IMR-90 (cell line): ENCODE measurements at regions not wholly inside any gene's neighbourhood (a gene's known extent, or its start where the extent isn't known, plus 50 kb on each side); places are given as distances from the start of the nearest gene placed in this dataset.

ENCODE experiments used
- ATAC-seq: fragments of 200-7000 bp; cut with Tn5 transposase; 2 replicates; pipeline ENCODE4 v1.9.1; 2020; ENCODE audit warnings: low read depth, mild to moderate bottlenecking, moderate library complexity
- BruUV-seq: library from RNA; stranded (reverse); fragments of 400-500 nt; replicated peaks from 2 replicates; lab custom pipeline; 2021; lab: Mats Ljungman, UMichigan
- CTCF ChIA-PET: fragments of 300-600 bp; formaldehyde crosslinking; extraction: SDS; loops from one replicate; lab custom pipeline; 2021; ENCODE audit warnings: antibody characterized with exemption; lab: Yijun Ruan, JAX
- POLR2A ChIA-PET: fragments of 300-600 bp; sonication (Branson Sonifier 250); formaldehyde crosslinking; loops from one replicate; lab custom pipeline; 2022; ENCODE audit warnings: antibody characterized with exemption; ENCODE audit not compliant: unreplicated experiment; lab: Charles Lee
- DNase-seq: peaks from one replicate; pipeline ENCODE4 v3.0.0; 2013
- H2AFZ ChIP-seq: replicated peaks from 2 replicates; pipeline ENCODE3; 2013; ENCODE audit warnings: low read length, mild to moderate bottlenecking; ENCODE audit not compliant: poor library complexity
- H2AK5ac ChIP-seq: 2 replicates; pipeline ENCODE4 v1.6.1; 2013; ENCODE audit warnings: low read depth, low read length, inconsistent platforms
- H2AK9ac ChIP-seq: replicated peaks from 2 replicates; pipeline ENCODE3; 2013; ENCODE audit warnings: mild to moderate bottlenecking, low read depth, low read length, moderate library complexity; ENCODE audit not compliant: poor library complexity
- H2BK120ac ChIP-seq: 2 replicates; pipeline ENCODE4 v1.6.1; 2013; ENCODE audit warnings: low read depth, low read length, inconsistent platforms
- H2BK15ac ChIP-seq: 3 replicates; pipeline ENCODE4 v1.6.1; 2013; ENCODE audit warnings: low read depth, low read length, inconsistent platforms
- H2BK20ac ChIP-seq: 2 replicates; pipeline ENCODE4 v1.6.1; 2013; ENCODE audit warnings: low read depth, mild to moderate bottlenecking, inconsistent platforms, low read length, moderate library complexity
- H2BK5ac ChIP-seq: 2 replicates; pipeline ENCODE4 v1.6.1; 2013; ENCODE audit warnings: mild to moderate bottlenecking, low read depth, low read length, inconsistent platforms; ENCODE audit not compliant: poor library complexity, severe bottlenecking
- H3K14ac ChIP-seq: replicated peaks from 2 replicates; pipeline ENCODE4 v1.6.1; 2013; ENCODE audit warnings: low read depth, low read length, inconsistent platforms
- H3K18ac ChIP-seq: 2 replicates; pipeline ENCODE4 v1.6.1; 2013; ENCODE audit warnings: low read depth, low read length, control low read depth
- H3K23ac ChIP-seq: 2 replicates; pipeline ENCODE4 v1.6.1; 2013; ENCODE audit warnings: low read depth, low read length, inconsistent platforms
- H3K27ac ChIP-seq: 2 replicates; pipeline ENCODE4 v1.5.1; 2013; ENCODE audit warnings: mild to moderate bottlenecking, control low read depth, low read length; ENCODE audit not compliant: insufficient read depth
- H3K27me3 ChIP-seq: 2 replicates; pipeline ENCODE4 v1.6.1; 2013; ENCODE audit warnings: low read length; ENCODE audit not compliant: control insufficient read depth, insufficient read depth
- H3K36me3 ChIP-seq: 2 replicates; pipeline ENCODE4 v1.6.1; 2013; ENCODE audit warnings: low read length, mixed read lengths; ENCODE audit not compliant: control insufficient read depth, insufficient read depth
- H3K4ac ChIP-seq: 2 replicates; pipeline ENCODE4 v1.6.1; 2013; ENCODE audit warnings: low read depth, low read length, inconsistent platforms
- H3K4me1 ChIP-seq: 2 replicates; pipeline ENCODE4 v1.6.1; 2013; ENCODE audit warnings: low read length, mixed read lengths; ENCODE audit not compliant: control insufficient read depth, insufficient read depth
- H3K4me2 ChIP-seq: 2 replicates; pipeline ENCODE4 v1.6.1; 2013; ENCODE audit warnings: low read depth, mild to moderate bottlenecking, control low read depth, low read length, moderate library complexity
- H3K4me3 ChIP-seq: 2 replicates; pipeline ENCODE4 v1.5.1; 2013; ENCODE audit warnings: low read depth, mild to moderate bottlenecking, control low read depth, low read length, moderate library complexity; ENCODE audit not compliant: insufficient read depth
- H3K56ac ChIP-seq: 2 replicates; pipeline ENCODE4 v1.6.1; 2013; ENCODE audit warnings: low read length, inconsistent platforms; ENCODE audit not compliant: insufficient read depth; ENCODE audit errors: extremely low read depth
- H3K79me1 ChIP-seq, 2 experiments: 2 replicates each; pipeline ENCODE4 v1.6.1; 2013; ENCODE audit warnings: low read length in 2 of 2, inconsistent platforms in 1 of 2, low read depth in 1 of 2
- H3K9ac ChIP-seq: 2 replicates; pipeline ENCODE4 v1.6.1; 2013; ENCODE audit warnings: low read depth, low read length, control low read depth
- H3K9me1 ChIP-seq: 2 replicates; pipeline ENCODE4 v1.6.1; 2013; ENCODE audit warnings: low read length, inconsistent platforms; ENCODE audit not compliant: insufficient read depth
- H3K9me3 ChIP-seq: 2 replicates; pipeline ENCODE4 v1.6.1; 2013; ENCODE audit warnings: low read length; ENCODE audit not compliant: control insufficient read depth, insufficient read depth
- H4K20me1 ChIP-seq: 2 replicates; pipeline ENCODE4 v1.6.1; 2013; ENCODE audit warnings: low read length, inconsistent platforms; ENCODE audit not compliant: insufficient read depth
- H4K5ac ChIP-seq: 2 replicates; pipeline ENCODE4 v1.6.1; 2013; ENCODE audit warnings: mild to moderate bottlenecking, low read depth, low read length, control low read depth
- H4K8ac ChIP-seq, 2 experiments: 2 replicates each; pipeline ENCODE4 v1.6.1; 2013; ENCODE audit warnings: low read depth in 2 of 2, low read length in 2 of 2, control low read depth in 1 of 2, inconsistent platforms in 1 of 2
- H4K91ac ChIP-seq: 2 replicates; pipeline ENCODE4 v1.6.1; 2013; ENCODE audit warnings: low read depth, low read length, inconsistent platforms; ENCODE audit not compliant: insufficient read depth
- BHLHE40 ChIP-seq: fragments of 150-350 bp; IDR thresholded peaks from 2 replicates; pipeline ENCODE4 v1.6.1; 2016; ENCODE audit warnings: mild to moderate bottlenecking, low read depth, low read length
- CTCF ChIP-seq: conservative IDR thresholded peaks from 2 replicates; pipeline ENCODE4 v1.5.1; 2012; ENCODE audit warnings: mild to moderate bottlenecking, low read depth, low read length, improper control_type of control experiment
- MAFK ChIP-seq: IDR thresholded peaks from 2 replicates; pipeline ENCODE4 v1.6.1; 2012; ENCODE audit warnings: low read depth, low read length, improper control_type of control experiment
- MAZ ChIP-seq: IDR thresholded peaks from 2 replicates; pipeline ENCODE4 v1.6.1; 2012; ENCODE audit warnings: low read depth, mild to moderate bottlenecking, low read length, improper control_type of control experiment, moderate library complexity, borderline replicate concordance
- MXI1 ChIP-seq: IDR thresholded peaks from 2 replicates; pipeline ENCODE4 v1.6.1; 2012; ENCODE audit warnings: low read depth, mild to moderate bottlenecking, low read length, moderate library complexity, borderline replicate concordance
- NFE2L2 ChIP-seq: fragments of 150-350 bp; IDR thresholded peaks from 2 replicates; pipeline ENCODE4 v1.6.1; 2016; ENCODE audit warnings: low read depth, mild to moderate bottlenecking, low read length
- POLR2A ChIP-seq: IDR thresholded peaks from 2 replicates; pipeline ENCODE4 v1.6.1; 2012; ENCODE audit warnings: mild to moderate bottlenecking, low read depth, low read length
- RCOR1 ChIP-seq: IDR thresholded peaks from 2 replicates; pipeline ENCODE4 v1.6.1; 2012; ENCODE audit warnings: mild to moderate bottlenecking, low read length, improper control_type of control experiment; ENCODE audit not compliant: insufficient replicate concordance
- RFX5 ChIP-seq: IDR thresholded peaks from 2 replicates; pipeline ENCODE4 v1.8.0; 2012; ENCODE audit warnings: low read depth, mild to moderate bottlenecking, low read length, moderate library complexity
- WGBS, 2 experiments: methylation state at CpG; one replicate each; pipeline versions ENCODE4 v1.1.5 to v1.1.7; 2013; ENCODE audit warnings: missing lambda C conversion rate in 2 of 2; ENCODE audit not compliant: insufficient read length in 1 of 2; ENCODE audit errors: extremely low coverage in 2 of 2; 5-methylcytosine and 5-hydroxymethylcytosine counted together
- dilution Hi-C: fragments of 300-500 bp; cut with HindIII; formaldehyde crosslinking; loops from one replicate; pipeline ENCODE4 v1.14.3; 2018; ENCODE audit warnings: low sequenced_read_pairs; ENCODE audit not compliant: unreplicated experiment
- in situ Hi-C: fragments of 300-500 bp; cut with MboI; formaldehyde crosslinking; loops from 3 replicates; pipeline ENCODE4 v1.14.3; 2019; ENCODE audit warnings: low sequenced_read_pairs, inconsistent platforms, mixed read lengths
- intact Hi-C: fragments of 100-400 bp; cut with micrococcal nuclease; formaldehyde crosslinking; loops from 2 replicates; pipeline ENCODE4 v1.10.0; 2022

- dilution Hi-C loops = no loop called here
- H3K4me2 ChIP-seq = no peak overlapping the region
- TF ChIP-seq MAZ (no peak), RCOR1 (no peak), CTCF (no peak), POLR2A (no peak), MAFK (no peak), RFX5 (no peak), BHLHE40 (no peak), MXI1 (no peak), NFE2L2 (no peak)
- H2BK5ac ChIP-seq = no peak overlapping the region
- no peak overlapping the region for H3K56ac ChIP-seq
- no peaks in the 10 kb centered on the region for H3K36me3 ChIP-seq
- BruUV-seq = no TSS peak
- H3K14ac ChIP-seq = no peak overlapping the region
- no peaks in the 10 kb centered on the region for H3K9me1 ChIP-seq
- in situ Hi-C loops = loop anchor here (10.0 kb wide), 1 partner anchor 60 kb away; no protein-coding TSS in a partner anchor
- H4K20me1 ChIP-seq = no peaks in the 10 kb centered on the region
- DNase-seq (peak; percentile 22), ATAC-seq (peak; percentile 57)
- no peak overlapping the region for H3K4me3 ChIP-seq
- no CpG with 5 or more reads among the region's 1 CpG for WGBS, 2 experiments
- no peak overlapping the region for H2BK20ac ChIP-seq
- H3K23ac ChIP-seq = no peak overlapping the region
- H3K9me3 ChIP-seq = no peaks in the 10 kb centered on the region; the same call in 1 of the 2 replicates
- no peak overlapping the region for H2BK120ac ChIP-seq
- H4K8ac ChIP-seq = no peak overlapping the region
- H3K27me3 ChIP-seq = no peaks in the 10 kb centered on the region
- H2AK9ac ChIP-seq = no peak overlapping the region
- H2BK15ac ChIP-seq = no peak overlapping the region
- no peak overlapping the region for H3K4ac ChIP-seq
- ChIA-PET POLR2A (no interaction called here), CTCF (no interaction called here)
- no peak overlapping the region for H3K27ac ChIP-seq
- no peaks in the 10 kb centered on the region for H3K79me1 ChIP-seq
- no peak overlapping the region for H3K9ac ChIP-seq
- H4K91ac ChIP-seq = no peak overlapping the region
- no peak overlapping the region for H3K18ac ChIP-seq
- H3K4me1 ChIP-seq = peaks cover under 1% of the 10 kb centered on the region
- H2AK5ac ChIP-seq = no peak overlapping the region
- H4K5ac ChIP-seq = no peak overlapping the region
- intact Hi-C loops = loop anchor here (10.0 kb wide), 1 partner anchor 1370 kb away; no protein-coding TSS in a partner anchor
- H2AFZ ChIP-seq = no peak overlapping the region
Measured at GRCh38 chr5:91224456-91224855, 158.7 kb downstream of the ARRDC3 start.
